ENCODE measurements at regions not wholly inside any gene's neighbourhood (a gene's known extent, or its start where the extent isn't known, plus 50 kb on each side); places are given as distances from the start of the nearest gene placed in this dataset.

- TF ChIP-seq, protein P1, sequence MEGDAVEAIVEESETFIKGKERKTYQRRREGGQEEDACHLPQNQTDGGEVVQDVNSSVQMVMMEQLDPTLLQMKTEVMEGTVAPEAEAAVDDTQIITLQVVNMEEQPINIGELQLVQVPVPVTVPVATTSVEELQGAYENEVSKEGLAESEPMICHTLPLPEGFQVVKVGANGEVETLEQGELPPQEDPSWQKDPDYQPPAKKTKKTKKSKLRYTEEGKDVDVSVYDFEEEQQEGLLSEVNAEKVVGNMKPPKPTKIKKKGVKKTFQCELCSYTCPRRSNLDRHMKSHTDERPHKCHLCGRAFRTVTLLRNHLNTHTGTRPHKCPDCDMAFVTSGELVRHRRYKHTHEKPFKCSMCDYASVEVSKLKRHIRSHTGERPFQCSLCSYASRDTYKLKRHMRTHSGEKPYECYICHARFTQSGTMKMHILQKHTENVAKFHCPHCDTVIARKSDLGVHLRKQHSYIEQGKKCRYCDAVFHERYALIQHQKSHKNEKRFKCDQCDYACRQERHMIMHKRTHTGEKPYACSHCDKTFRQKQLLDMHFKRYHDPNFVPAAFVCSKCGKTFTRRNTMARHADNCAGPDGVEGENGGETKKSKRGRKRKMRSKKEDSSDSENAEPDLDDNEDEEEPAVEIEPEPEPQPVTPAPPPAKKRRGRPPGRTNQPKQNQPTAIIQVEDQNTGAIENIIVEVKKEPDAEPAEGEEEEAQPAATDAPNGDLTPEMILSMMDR (IDR thresholded peaks at IDR 0.05; ENCODE audit: extremely low read depth, low read depth, low read length) = no peak
- no peak overlapping the region for H3K27ac ChIP-seq (ENCODE audit: low read depth, low read length)
- H3K79me2 ChIP-seq (ENCODE audit: insufficient read depth, low read length) = no peaks in the 10 kb centered on the region
- H3K36me3 ChIP-seq (ENCODE audit: insufficient read depth, low read length) = no peaks in the 10 kb centered on the region
- H3K4me1 ChIP-seq (ENCODE audit: insufficient read depth, low read length) = no peaks in the 10 kb centered on the region
- H4K20me1 ChIP-seq (ENCODE audit: insufficient read depth, low read length) = no peaks in the 10 kb centered on the region
- DNase-seq (ENCODE audit: insufficient read length, low spot score, missing footprints) = no peak
- H3K4me2 ChIP-seq (ENCODE audit: insufficient read depth, low read length) = no peak overlapping the region
- no peaks in the 10 kb centered on the region for H3K9me3 ChIP-seq (ENCODE audit: low read depth, low read length)
- no peak overlapping the region for H2AFZ ChIP-seq (ENCODE audit: low read length)
- no peak overlapping the region for H3K4me3 ChIP-seq (ENCODE audit: insufficient read depth, low read length)
- peaks cover 8% of the 10 kb centered on the region for H3K27me3 ChIP-seq (ENCODE audit: insufficient read depth, low read length)
Measured at GRCh38 chr12:45651029-45651428, 78.5 kb upstream of the ARID2 start.

DNA sequence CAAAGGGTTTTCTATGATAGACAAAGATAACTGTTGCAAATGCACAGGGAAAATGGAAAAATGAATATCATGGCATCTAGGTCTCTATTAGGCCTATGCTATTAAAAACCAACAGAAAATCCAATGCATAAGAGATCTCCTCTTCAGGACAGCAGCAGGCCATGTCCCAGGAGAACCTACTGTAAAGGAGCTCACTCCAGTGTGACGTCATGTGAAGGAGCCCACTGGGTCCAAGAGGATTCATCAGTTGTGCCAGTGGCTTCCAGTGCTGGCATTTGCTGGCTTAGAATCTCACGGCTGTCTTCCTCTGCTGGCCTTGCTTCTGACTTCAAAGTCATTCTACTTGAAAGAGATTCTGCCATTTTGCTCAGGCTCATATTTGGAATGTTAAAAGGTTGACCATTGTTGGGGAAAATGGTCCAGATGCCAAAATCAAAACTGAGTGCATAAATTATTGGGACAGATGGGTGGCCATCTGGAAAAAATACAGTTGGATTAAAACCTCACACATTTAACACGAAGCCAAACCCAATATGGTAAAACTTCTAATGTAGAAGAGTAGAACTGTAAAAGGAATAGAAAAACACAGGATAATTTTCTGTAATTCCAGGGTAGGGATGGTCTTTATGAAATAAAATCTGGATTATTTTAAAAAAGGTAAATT lies 75.4 kb upstream of the ARID2 start:
- Histone ChIP-seq H4K20me1 (ENCODE audit: insufficient read depth, low read length) (no peaks in the 10 kb centered on the region), H2AFZ (ENCODE audit: low read length) (no peak overlapping the region), H3K4me2 (ENCODE audit: insufficient read depth, low read length) (no peak overlapping the region), H3K4me3 (ENCODE audit: insufficient read depth, low read length) (no peak overlapping the region), H3K27me3 (ENCODE audit: insufficient read depth, low read length) (peaks cover 5% of the 10 kb centered on the region), H3K36me3 (ENCODE audit: insufficient read depth, low read length) (no peaks in the 10 kb centered on the region), H3K4me1 (ENCODE audit: insufficient read depth, low read length) (no peaks in the 10 kb centered on the region), H3K9me3 (ENCODE audit: low read depth, low read length) (no peaks in the 10 kb centered on the region), H3K27ac (ENCODE audit: low read depth, low read length) (no peak overlapping the region), H3K79me2 (ENCODE audit: insufficient read depth, low read length) (no peaks in the 10 kb centered on the region)
- DNase-seq (ENCODE audit: insufficient read length, low spot score, missing footprints) = no peak
- TF ChIP-seq, protein P1 (IDR thresholded peaks at IDR 0.05; ENCODE audit: extremely low read depth, low read depth, low read length) = no peak

DNA sequence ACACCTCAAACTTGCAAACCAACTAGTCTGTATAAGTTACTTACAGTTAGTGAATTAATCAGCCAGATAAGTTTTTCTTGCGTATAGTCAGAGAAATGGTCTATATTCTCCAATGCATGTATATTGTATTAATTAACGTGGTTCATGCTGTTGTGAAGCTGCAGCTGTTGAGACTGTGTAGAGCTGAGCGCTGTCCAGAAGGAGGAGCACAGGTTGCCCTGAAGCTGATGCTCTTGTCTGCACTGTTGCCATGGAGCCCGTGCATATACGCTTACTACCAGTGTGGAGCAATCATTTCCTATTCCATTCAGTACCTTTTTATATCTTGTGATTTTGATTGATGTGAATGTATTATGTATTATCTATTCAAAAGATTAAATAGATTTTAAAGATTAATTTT lies 74.3 kb upstream of the ARID2 start:
- Histone ChIP-seq H3K4me1 (ENCODE audit: insufficient read depth, low read length) (no peaks in the 10 kb centered on the region), H3K4me3 (ENCODE audit: insufficient read depth, low read length) (no peak overlapping the region), H3K9me3 (ENCODE audit: low read depth, low read length) (no peaks in the 10 kb centered on the region), H3K36me3 (ENCODE audit: insufficient read depth, low read length) (no peaks in the 10 kb centered on the region), H3K27ac (ENCODE audit: low read depth, low read length) (no peak overlapping the region), H3K27me3 (ENCODE audit: insufficient read depth, low read length) (peaks cover 5% of the 10 kb centered on the region), H2AFZ (ENCODE audit: low read length) (no peak overlapping the region), H3K4me2 (ENCODE audit: insufficient read depth, low read length) (no peak overlapping the region), H3K79me2 (ENCODE audit: insufficient read depth, low read length) (no peaks in the 10 kb centered on the region), H4K20me1 (ENCODE audit: insufficient read depth, low read length) (no peaks in the 10 kb centered on the region)
- DNase-seq (ENCODE audit: insufficient read length, low spot score, missing footprints) = no peak
- TF ChIP-seq, protein P1 (IDR thresholded peaks at IDR 0.05; ENCODE audit: extremely low read depth, low read depth, low read length) = no peak

DNA sequence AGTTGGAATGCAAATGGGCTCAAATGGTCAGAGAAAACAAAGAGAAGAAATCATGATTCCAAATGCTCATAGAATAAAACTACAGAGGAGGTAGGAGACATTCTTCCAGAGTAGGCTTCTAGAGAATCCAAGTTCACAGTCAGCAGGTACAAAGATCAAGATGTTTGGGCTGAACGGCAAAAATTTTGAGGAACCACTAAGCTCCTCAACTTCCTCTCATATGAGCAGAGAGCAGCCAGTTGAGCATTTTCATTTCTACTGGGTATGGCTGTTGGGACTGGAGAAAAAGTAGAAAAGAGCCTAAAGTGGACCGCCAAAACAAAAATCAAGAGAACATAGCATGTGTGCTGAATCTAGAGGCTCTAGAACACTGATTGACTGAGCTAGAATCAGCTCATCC lies 73.8 kb upstream of the ARID2 start:
- H3K4me3 ChIP-seq (ENCODE audit: insufficient read depth, low read length) = no peak overlapping the region
- TF ChIP-seq, protein P1 (IDR thresholded peaks at IDR 0.05; ENCODE audit: extremely low read depth, low read depth, low read length) = no peak
- H3K9me3 ChIP-seq (ENCODE audit: low read depth, low read length) = no peaks in the 10 kb centered on the region
- H3K79me2 ChIP-seq (ENCODE audit: insufficient read depth, low read length) = no peaks in the 10 kb centered on the region
- DNase-seq (ENCODE audit: insufficient read length, low spot score, missing footprints) = no peak
- H3K27ac ChIP-seq (ENCODE audit: low read depth, low read length) = no peak overlapping the region
- no peak overlapping the region for H3K4me2 ChIP-seq (ENCODE audit: insufficient read depth, low read length)
- H2AFZ ChIP-seq (ENCODE audit: low read length) = no peak overlapping the region
- H3K36me3 ChIP-seq (ENCODE audit: insufficient read depth, low read length) = no peaks in the 10 kb centered on the region
- H3K27me3 ChIP-seq (ENCODE audit: insufficient read depth, low read length) = peaks cover 5% of the 10 kb centered on the region
- H4K20me1 ChIP-seq (ENCODE audit: insufficient read depth, low read length) = no peaks in the 10 kb centered on the region
- H3K4me1 ChIP-seq (ENCODE audit: insufficient read depth, low read length) = no peaks in the 10 kb centered on the region
